GM10266 (cell line): ENCODE measurements at regions not wholly inside any gene's neighbourhood (a gene's known extent, or its start where the extent isn't known, plus 50 kb on each side); places are given as distances from the start of the nearest gene placed in this dataset.

Source experiments
- DNase-seq: peaks from one replicate; pipeline ENCODE4 v3.0.0; 2012; ENCODE audit errors: extremely low spot score
- CTCF ChIP-seq: IDR thresholded peaks from 2 replicates; pipeline ENCODE4 v1.5.1; 2012; ENCODE audit warnings: mild to moderate bottlenecking, low read depth; ENCODE audit not compliant: control insufficient read depth, insufficient read depth; ENCODE audit errors: missing control alignments

DNA sequence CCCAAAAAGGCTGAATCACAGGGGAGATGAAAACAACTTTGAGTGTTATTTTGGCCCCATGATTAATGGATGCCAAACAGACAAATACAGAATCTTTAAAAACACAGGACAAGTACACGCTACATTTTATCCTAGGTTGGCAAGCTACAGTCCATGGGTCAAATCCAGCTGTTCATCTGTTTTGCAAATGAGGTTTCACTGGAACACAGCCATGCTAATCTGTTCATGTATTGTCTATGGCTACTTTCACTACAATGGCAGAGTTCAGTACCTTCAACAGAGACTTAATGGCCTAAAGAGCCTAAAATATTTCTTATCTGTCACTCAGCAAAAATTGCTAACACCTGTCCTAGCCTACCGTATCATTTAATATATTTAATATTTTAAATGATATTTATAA, 1548.5 kb upstream of the IGFBP7 start:
- TF ChIP-seq CTCF, result no peak
- no peak for DNase-seq

- no peak for TF ChIP-seq CTCF
- no peak for DNase-seq
Measured at GRCh38 chr4:58653251-58653650, 1543.1 kb upstream of the IGFBP7 start.

GRCh38 chr4:58649226-58649625, 1539.0 kb upstream of the IGFBP7 start:
- no peak for DNase-seq
- no peak for TF ChIP-seq CTCF

- no peak for DNase-seq
- no peak for TF ChIP-seq CTCF
Measured at GRCh38 chr4:58646126-58646525, 1535.9 kb upstream of the IGFBP7 start.

- DNase-seq, result no peak
- TF ChIP-seq CTCF, result no peak
Measured at GRCh38 chr4:58644549-58644948, 1534.4 kb upstream of the IGFBP7 start.

DNA sequence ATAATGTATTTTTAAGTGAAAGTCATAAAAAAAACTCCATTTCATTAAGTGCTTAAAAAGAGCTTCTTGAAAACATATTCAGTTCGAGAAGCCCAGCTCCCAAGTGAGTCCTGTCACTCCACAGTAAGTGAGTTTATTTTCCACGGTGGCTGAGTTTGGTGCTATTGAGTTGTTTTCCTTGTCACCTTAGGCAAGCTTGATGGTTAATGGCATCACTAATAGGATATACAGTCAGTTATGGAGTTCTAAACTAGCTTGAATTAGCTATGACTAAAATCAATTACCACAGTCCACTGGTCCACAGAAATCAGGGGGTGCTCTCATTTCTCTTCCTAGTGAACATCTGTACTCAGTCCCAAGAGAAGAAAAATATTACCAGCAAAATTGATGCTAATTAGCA, 1526.2 kb upstream of the IGFBP7 start:
- DNase-seq, result no peak
- no peak for TF ChIP-seq CTCF

GRCh38 chr4:58617226-58617625, 1507.0 kb upstream of the IGFBP7 start:
- no peak for TF ChIP-seq CTCF

More at GRCh38 chr4:58617226-58617625, 1507.0 kb upstream of the IGFBP7 start:
- no peak for DNase-seq
